NCI-H2227 (cell line): ENCODE measurements at regions not wholly inside any gene's neighbourhood (a gene's known extent, or its start where the extent isn't known, plus 50 kb on each side); places are given as distances from the start of the nearest gene placed in this dataset.
"Not testable (repeated sequence)": the region's sequence is repeated elsewhere in the genome, so short reads cannot be mapped to it uniquely, and the experiment has no call there.

ENCODE experiments used
- DNase-seq: peaks from one replicate; lab custom pipeline; 2025; ENCODE audit not compliant: unreplicated experiment; lab: John Stamatoyannopoulos, UW

- DNase-seq = no peak
Measured at GRCh38 chr22:47618180-47619010, 855.9 kb downstream of the TBC1D22A start.

- no peak for DNase-seq
Measured at GRCh38 chr22:47617186-47617585, 854.7 kb downstream of the TBC1D22A start.

- no peak for DNase-seq
Measured at GRCh38 chr22:47616396-47617020, 854.1 kb downstream of the TBC1D22A start.

- no peak for DNase-seq
Measured at GRCh38 chr22:47615051-47615450, 852.6 kb downstream of the TBC1D22A start.

GRCh38 chr22:47613606-47614350 is 851.3 kb downstream of the TBC1D22A start:
- no peak for DNase-seq

GRCh38 chr22:47613181-47613580 is 850.7 kb downstream of the TBC1D22A start:
- DNase-seq = not testable (repeated sequence)

GRCh38 chr22:47612311-47612910 is 850.0 kb downstream of the TBC1D22A start:
- no peak for DNase-seq

- DNase-seq = no peak
Measured at GRCh38 chr22:47610764-47611163, 848.3 kb downstream of the TBC1D22A start.

- DNase-seq = no peak
Measured at GRCh38 chr22:47610281-47610680, 847.8 kb downstream of the TBC1D22A start.

- no peak for DNase-seq
Measured at GRCh38 chr22:47609653-47610052, 847.2 kb downstream of the TBC1D22A start.

- DNase-seq = no peak
Measured at GRCh38 chr22:47608421-47608820, 846.0 kb downstream of the TBC1D22A start.

GRCh38 chr22:47607486-47607885 is 845.0 kb downstream of the TBC1D22A start:
- DNase-seq = no peak

- DNase-seq = no peak
Measured at GRCh38 chr22:47606426-47606825, 844.0 kb downstream of the TBC1D22A start.

- DNase-seq = no peak
Measured at GRCh38 chr22:47605886-47606285, 843.4 kb downstream of the TBC1D22A start.

GRCh38 chr22:47605441-47605840 is 843.0 kb downstream of the TBC1D22A start:
- no peak for DNase-seq

- no peak for DNase-seq
Measured at GRCh38 chr22:47604563-47604962, 842.1 kb downstream of the TBC1D22A start.

- no peak for DNase-seq
Measured at GRCh38 chr22:47602732-47603131, 840.3 kb downstream of the TBC1D22A start.

- DNase-seq = no peak
Measured at GRCh38 chr22:47601666-47602065, 839.2 kb downstream of the TBC1D22A start.

- no peak for DNase-seq
Measured at GRCh38 chr22:47600791-47601625, 838.6 kb downstream of the TBC1D22A start.

GRCh38 chr22:47600281-47600680 is 837.8 kb downstream of the TBC1D22A start:
- DNase-seq = no peak
